GM23338 (cell line): ENCODE measurements at regions not wholly inside any gene's neighbourhood (a gene's known extent, or its start where the extent isn't known, plus 50 kb on each side); places are given as distances from the start of the nearest gene placed in this dataset.

ENCODE experiments used
- ATAC-seq: fragments of 200-7000 bp; cut with Tn5 transposase; 3 replicates; pipeline ENCODE4 v1.9.1; 2020
- DNase-seq: peaks from one replicate; pipeline ENCODE4 v3.0.0-alpha.2; 2015; ENCODE audit warnings: low spot score
- H2AFZ ChIP-seq: fragments of 200-600 bp; sonication (generic); 2 replicates; pipeline ENCODE4 v1.8.0; 2016; ENCODE audit warnings: antibody characterized with exemption, mild to moderate bottlenecking, moderate library complexity
- H3F3A ChIP-seq: fragments of 200-600 bp; sonication (generic); replicated peaks from 2 replicates; pipeline ENCODE4 v1.8.0; 2017; ENCODE audit warnings: antibody characterized with exemption, mixed run types, low read depth
- H3K27ac ChIP-seq: fragments of 200-600 bp; sonication (generic); 2 replicates; pipeline ENCODE4 v1.6.1; 2016; ENCODE audit warnings: low read depth
- H3K27me3 ChIP-seq: fragments of 200-600 bp; sonication (generic); 2 replicates; pipeline ENCODE4 v1.8.0; 2016; ENCODE audit warnings: mild to moderate bottlenecking, mixed run types, moderate library complexity; ENCODE audit not compliant: insufficient read depth
- H3K36me3 ChIP-seq: fragments of 200-600 bp; sonication (generic); 2 replicates; pipeline ENCODE4 v1.8.0; 2016; ENCODE audit warnings: mild to moderate bottlenecking; ENCODE audit not compliant: insufficient read depth
- H3K4me1 ChIP-seq: fragments of 200-600 bp; sonication (generic); 2 replicates; pipeline ENCODE4 v1.8.0; 2016; ENCODE audit warnings: mild to moderate bottlenecking, moderate library complexity; ENCODE audit not compliant: insufficient read depth
- H3K4me2 ChIP-seq: fragments of 200-600 bp; sonication (generic); 2 replicates; pipeline ENCODE4 v1.7.1; 2017; ENCODE audit warnings: mixed run types
- H3K4me3 ChIP-seq: fragments of 200-600 bp; sonication (generic); 2 replicates; pipeline ENCODE4 v1.6.1; 2016; ENCODE audit warnings: mixed run types
- H3K79me2 ChIP-seq: fragments of 200-600 bp; sonication (generic); replicated peaks from 2 replicates; pipeline ENCODE4 v1.8.0; 2017; ENCODE audit warnings: mild to moderate bottlenecking; ENCODE audit not compliant: insufficient read depth
- H3K9me2 ChIP-seq: fragments of 200-600 bp; sonication (generic); 2 replicates; pipeline ENCODE4 v1.8.0; 2017; ENCODE audit not compliant: insufficient read depth
- H4K20me1 ChIP-seq: fragments of 200-600 bp; sonication (generic); replicated peaks from 2 replicates; pipeline ENCODE4 v1.8.0; 2017; ENCODE audit warnings: mild to moderate bottlenecking; ENCODE audit not compliant: insufficient read depth
- H3K27ac Mint-ChIP-seq: 2 replicates; pipeline ENCODE4 v1.8.0; 2020; ENCODE audit warnings: inconsistent platforms, mild to moderate bottlenecking, moderate library complexity, mixed read lengths
- H3K27me3 Mint-ChIP-seq: 3 replicates; pipeline ENCODE4 v1.8.0; 2022; ENCODE audit warnings: low read depth, mild to moderate bottlenecking, moderate library complexity, mixed read lengths, inconsistent platforms; ENCODE audit not compliant: insufficient read depth, poor library complexity
- H3K36me3 Mint-ChIP-seq: 3 replicates; pipeline ENCODE4 v1.8.0; 2021; ENCODE audit warnings: low read depth, mild to moderate bottlenecking, inconsistent platforms, moderate library complexity, mixed read lengths
- H3K4me1 Mint-ChIP-seq: 3 replicates; pipeline ENCODE4 v1.8.0; 2020; ENCODE audit warnings: mild to moderate bottlenecking, inconsistent platforms, mixed read lengths
- H3K4me3 Mint-ChIP-seq: 3 replicates; pipeline ENCODE4 v1.8.0; 2021; ENCODE audit warnings: moderate library complexity, mild to moderate bottlenecking, inconsistent platforms, mixed read lengths
- H3K9me3 Mint-ChIP-seq: 3 replicates; pipeline ENCODE4 v1.8.0; 2020; ENCODE audit warnings: moderate library complexity, mild to moderate bottlenecking, inconsistent platforms, mixed read lengths
- EZH2phosphoT487 ChIP-seq: fragments of 200-600 bp; sonication (generic); IDR thresholded peaks from one replicate; pipeline ENCODE4 v1.8.1; 2018; ENCODE audit warnings: antibody characterized with exemption; ENCODE audit not compliant: unreplicated experiment
- JUNB ChIP-seq: IDR thresholded peaks from one replicate; pipeline ENCODE4 v1.6.1; 2016; ENCODE audit warnings: antibody characterized with exemption; ENCODE audit not compliant: unreplicated experiment
- NANOG ChIP-seq: IDR thresholded peaks from 2 replicates; pipeline ENCODE4 v1.6.1; 2016; ENCODE audit warnings: antibody characterized with exemption, borderline replicate concordance
- POLR2AphosphoS5 ChIP-seq: IDR thresholded peaks from 2 replicates; pipeline ENCODE4 v1.6.1; 2016; ENCODE audit warnings: antibody characterized with exemption, low read depth
- REST ChIP-seq: IDR thresholded peaks from one replicate; pipeline ENCODE4 v1.6.1; 2018; ENCODE audit warnings: antibody characterized with exemption; ENCODE audit not compliant: unreplicated experiment
- ZNF114 ChIP-seq: fragments of 250-450 bp; sonication (Bioruptor Pico); IDR thresholded peaks from 2 replicates; pipeline ENCODE4 v1.5.0; 2020; ENCODE audit warnings: mild to moderate bottlenecking, moderate library complexity
- ZNF462 ChIP-seq: fragments of 250-450 bp; sonication (Bioruptor Pico); IDR thresholded peaks from 2 replicates; pipeline ENCODE4 v1.5.0; 2020; ENCODE audit warnings: mild to moderate bottlenecking, moderate library complexity

GRCh38 chr5:152335461-152335860 is 69.6 kb downstream of the NMUR2 start (continued):
- no peak for TF ChIP-seq REST
- TF ChIP-seq EZH2phosphoT487: no peak
- TF ChIP-seq JUNB: no peak
- no peak for TF ChIP-seq NANOG

GRCh38 chr5:152332716-152333460 is 72.2 kb downstream of the NMUR2 start:
- H3F3A ChIP-seq: no peaks in the 10 kb centered on the region
- Mint-ChIP-seq H3K4me1 (peaks cover 4% of the 10 kb centered on the region; the same call in 2 of the 3 replicates), H3K9me3 (no peaks in the 10 kb centered on the region), H3K4me3 (no peak overlapping the region), H3K27ac (no peak overlapping the region), H3K36me3 (no peaks in the 10 kb centered on the region), H3K27me3 (no peaks in the 10 kb centered on the region)
- no peak overlapping the region for H3K4me2 ChIP-seq
- H3K4me3 ChIP-seq: no peak overlapping the region
- ATAC-seq (no peak), DNase-seq (no peak)
- H2AFZ ChIP-seq: no peak overlapping the region
- H3K36me3 ChIP-seq: no peaks in the 10 kb centered on the region
- H3K9me2 ChIP-seq: no peaks in the 10 kb centered on the region; the same call in 1 of the 2 replicates
- H3K79me2 ChIP-seq: no peaks in the 10 kb centered on the region
- no peaks in the 10 kb centered on the region for H3K4me1 ChIP-seq
- no peaks in the 10 kb centered on the region for H4K20me1 ChIP-seq
- no peaks in the 10 kb centered on the region for H3K27me3 ChIP-seq
- TF ChIP-seq NANOG: no peak
- no peak for TF ChIP-seq POLR2AphosphoS5
- TF ChIP-seq ZNF462 (CRISPR knock-in tag): no peak
- no peak for TF ChIP-seq ZNF114
- H3K27ac ChIP-seq: no peak overlapping the region
